ENCODE measurements at regions not wholly inside any gene's neighbourhood (a gene's known extent, or its start where the extent isn't known, plus 50 kb on each side); places are given as distances from the start of the nearest gene placed in this dataset.

- no peak overlapping the region for H3K4me3 ChIP-seq (replicated peaks; ENCODE audit: low read depth, low read length)
- no peak for DNase-seq (ENCODE audit: extremely low read depth, low read depth)
- no peak for TF ChIP-seq CTCF (IDR thresholded peaks at IDR 0.05; ENCODE audit: low read depth, low read length, missing control alignments)
Observed at GRCh38 chr16:51592001-51592501, 441.0 kb upstream of the SALL1 start.

DNA sequence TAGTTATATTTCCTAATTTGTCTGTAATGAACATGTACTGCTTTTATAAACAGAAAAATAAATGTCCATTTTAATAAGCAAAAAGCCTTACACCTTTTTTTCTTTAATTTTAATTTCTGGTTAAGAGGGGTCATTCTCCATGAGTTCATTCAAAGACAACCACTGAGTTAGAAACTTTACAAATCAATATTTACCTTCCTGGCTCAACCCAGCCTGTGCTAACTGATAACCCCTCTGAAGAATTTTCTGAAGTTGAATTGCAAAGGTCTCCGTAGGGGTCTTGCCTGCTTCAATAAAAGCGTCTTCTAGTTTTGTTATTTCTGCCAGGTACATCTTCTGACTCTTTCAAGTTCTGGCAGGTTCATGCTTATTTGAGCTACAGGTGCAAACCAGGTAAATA, 440.4 kb upstream of the SALL1 start:
- DNase-seq (ENCODE audit: extremely low read depth, low read depth), result no peak
- no peak for TF ChIP-seq CTCF (IDR thresholded peaks at IDR 0.05; ENCODE audit: low read depth, low read length, missing control alignments)
- H3K4me3 ChIP-seq (replicated peaks; ENCODE audit: low read depth, low read length), result no peak overlapping the region

- no peak for TF ChIP-seq CTCF (IDR thresholded peaks at IDR 0.05; ENCODE audit: low read depth, low read length, missing control alignments)
- H3K4me3 ChIP-seq (replicated peaks; ENCODE audit: low read depth, low read length), result no peak overlapping the region
- DNase-seq (ENCODE audit: extremely low read depth, low read depth), result no peak
Observed at GRCh38 chr16:51579652-51580360, 428.7 kb upstream of the SALL1 start.

DNA sequence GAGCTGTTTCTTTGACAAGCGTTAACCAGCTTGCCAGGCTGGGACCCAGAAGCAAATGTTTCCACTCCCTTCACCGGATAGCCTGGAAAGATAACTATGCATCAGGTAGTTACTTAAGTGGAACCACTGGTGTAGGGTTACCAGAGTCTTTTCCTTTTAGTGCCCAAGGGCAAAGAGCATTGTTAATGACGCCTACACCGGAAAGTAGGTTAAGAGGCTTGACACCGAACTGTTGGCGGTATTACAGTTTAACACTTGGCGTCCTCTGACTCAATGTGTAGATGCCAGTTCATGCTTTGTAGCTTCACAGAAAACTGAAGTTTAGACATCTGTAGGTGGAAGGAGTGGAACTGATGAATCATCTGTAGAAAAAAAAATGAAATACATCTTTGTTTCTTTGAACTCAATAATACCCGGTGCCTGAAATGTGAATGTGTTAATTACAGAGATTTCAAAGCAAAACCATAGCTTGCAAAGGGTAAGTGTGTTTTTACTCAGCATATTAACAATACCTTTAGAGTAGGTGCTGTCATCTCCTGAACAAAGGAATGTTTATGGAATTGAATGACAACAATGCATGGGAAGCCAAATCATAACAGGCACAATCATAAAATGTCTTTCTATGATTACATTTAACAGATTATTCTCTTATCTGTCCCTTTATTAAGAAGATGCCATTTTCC, 426.7 kb upstream of the SALL1 start:
- no peak for DNase-seq (ENCODE audit: extremely low read depth, low read depth)
- TF ChIP-seq CTCF (IDR thresholded peaks at IDR 0.05; ENCODE audit: low read depth, low read length, missing control alignments), result no peak
- H3K4me3 ChIP-seq (replicated peaks; ENCODE audit: low read depth, low read length), result no peak overlapping the region

DNA sequence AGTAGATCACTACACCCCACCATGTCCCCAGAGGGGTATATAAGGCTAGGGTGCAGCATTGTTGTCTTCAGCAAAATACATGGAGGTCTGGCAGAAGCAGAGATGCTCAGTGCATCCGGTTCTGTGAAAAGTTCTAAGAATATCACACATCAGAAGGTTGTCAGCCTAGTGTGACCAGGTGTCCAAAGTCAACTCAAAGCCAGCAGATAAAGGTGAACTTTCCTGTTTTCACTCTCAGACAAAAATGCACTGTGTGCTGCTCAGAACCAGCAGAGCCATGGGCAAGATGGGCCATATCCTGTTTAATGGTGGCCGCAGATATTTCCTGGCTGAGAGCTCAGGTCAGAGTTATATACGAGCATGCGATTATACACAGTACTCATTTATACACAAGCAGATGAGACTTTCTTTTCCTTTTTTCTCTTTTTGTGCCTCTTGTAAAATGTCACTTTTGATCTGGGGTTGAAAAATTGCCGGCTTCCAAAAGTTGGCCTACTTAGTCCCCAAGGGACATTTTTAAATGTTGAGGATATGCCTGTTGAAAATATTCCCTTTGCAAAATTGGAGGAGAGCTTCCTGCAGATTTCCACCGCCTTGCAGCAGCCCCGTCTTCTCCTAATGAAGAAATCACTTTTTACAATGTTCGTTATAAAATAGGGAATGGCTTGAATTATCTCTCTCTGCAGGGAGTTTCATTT, 425.6 kb upstream of the SALL1 start:
- no peak overlapping the region for H3K4me3 ChIP-seq (replicated peaks; ENCODE audit: low read depth, low read length)
- DNase-seq (ENCODE audit: extremely low read depth, low read depth), result no peak
- no peak for TF ChIP-seq CTCF (IDR thresholded peaks at IDR 0.05; ENCODE audit: low read depth, low read length, missing control alignments)

DNA sequence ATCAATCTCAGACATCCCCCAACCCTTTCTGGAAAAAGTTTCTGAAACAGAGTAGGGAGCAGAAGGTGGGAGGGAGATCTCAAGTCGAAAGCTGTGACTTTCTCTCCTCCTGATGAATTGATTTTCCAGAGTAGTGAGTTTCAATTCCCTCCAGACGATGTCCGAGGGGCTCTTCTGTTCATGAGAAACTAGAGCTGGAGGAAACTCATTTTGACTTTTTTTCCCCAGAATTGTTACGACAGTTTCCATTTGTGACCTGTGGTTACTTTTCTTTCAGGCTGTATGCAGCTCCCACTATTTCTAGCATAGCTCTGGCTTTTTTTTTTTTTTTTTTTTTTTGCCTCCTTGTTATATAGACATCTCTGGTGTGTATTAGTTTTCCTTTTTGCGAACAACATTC, 422.1 kb upstream of the SALL1 start:
- no peak for TF ChIP-seq CTCF (IDR thresholded peaks at IDR 0.05; ENCODE audit: low read depth, low read length, missing control alignments)

More for the DNA sequence above, 422.1 kb upstream of the SALL1 start:
- no peak overlapping the region for H3K4me3 ChIP-seq (replicated peaks; ENCODE audit: low read depth, low read length)
- DNase-seq (ENCODE audit: extremely low read depth, low read depth), result no peak

Data from HFF-Myc (cell line).